K562 (cell line): ENCODE measurements at regions not wholly inside any gene's neighbourhood (a gene's known extent, or its start where the extent isn't known, plus 50 kb on each side); places are given as distances from the start of the nearest gene placed in this dataset.

Experiments used
- ATAC-seq: fragments of 200-7000 bp; cut with Tn5 transposase; 3 replicates; pipeline ENCODE4 v1.9.1; 2020; ENCODE audit warnings: moderate library complexity
- BruUV-seq: library from RNA; stranded (reverse); fragments of 400-500 nt; replicated peaks from 2 replicates; lab custom pipeline; 2021; lab: Mats Ljungman, UMichigan
- CTCF ChIA-PET: fragments of 300-600 bp; formaldehyde crosslinking; extraction: SDS; loops from one replicate; lab custom pipeline; 2021; ENCODE audit warnings: low intra/inter-chr PET ratio; lab: Yijun Ruan, JAX
- POLR2A ChIA-PET: fragments of 300-600, 350-650 bp; sonication (Branson Sonifier 250); formaldehyde crosslinking; extraction: SDS; loops from one replicate; lab custom pipeline; 2021; ENCODE audit warnings: antibody characterized with exemption, inconsistent platforms; lab: Yijun Ruan, JAX
- DNase-seq, 4 experiments: peaks; one replicate each; pipeline versions ENCODE4 v3.0.0 to v3.0.0-alpha.2; 2011 to 2018; ENCODE audit warnings: low spot score in 3 of 4, mixed read lengths in 3 of 4; ENCODE audit errors: extremely low read depth in 1 of 4
- FAIRE-seq: peaks from 2 replicates; lab custom pipeline; 2011; peaks lifted over from hg19 to GRCh38; lab: Jason Lieb, UNC
- H2AFZ ChIP-seq: 2 replicates; pipeline ENCODE4 v1.6.0; 2011; ENCODE audit warnings: low read depth, low read length, control low read depth, inconsistent platforms
- H3K27ac ChIP-seq: fragments of 200-600 bp; 3 replicates; pipeline ENCODE4 v1.8.0; 2011; ENCODE audit warnings: low read depth, mild to moderate bottlenecking, control low read depth, inconsistent platforms, low read length, moderate library complexity, mixed read lengths; ENCODE audit errors: extremely low read depth
- H3K27me3 ChIP-seq, 2 experiments: fragments of 300-600 bp in 1 of 2; 2 replicates in 1 of 2; 3 replicates in 1 of 2; pipeline versions ENCODE4 v1.6.0 to v1.8.0; 2011; ENCODE audit warnings: inconsistent platforms in 2 of 2, low read length in 2 of 2, mild to moderate bottlenecking in 1 of 2, mixed read lengths in 1 of 2, moderate library complexity in 1 of 2; ENCODE audit not compliant: control insufficient read depth in 2 of 2, insufficient read depth in 2 of 2
- H3K36me3 ChIP-seq: fragments of 300-600 bp; 3 replicates; pipeline ENCODE4 v1.8.0; 2011; ENCODE audit warnings: mild to moderate bottlenecking, low read length, inconsistent platforms; ENCODE audit not compliant: control insufficient read depth, insufficient read depth
- H3K4me1 ChIP-seq, 2 experiments: fragments of 200-600 bp in 1 of 2; replicated peaks in 1 of 2; 2 replicates in 1 of 2; 3 replicates in 1 of 2; pipeline versions ENCODE4 v1.5.1 to v1.8.0; 2011; ENCODE audit warnings: inconsistent platforms in 2 of 2, low read length in 2 of 2, mild to moderate bottlenecking in 1 of 2, mixed read lengths in 1 of 2, moderate library complexity in 1 of 2; ENCODE audit not compliant: control insufficient read depth in 2 of 2, insufficient read depth in 2 of 2
- H3K4me2 ChIP-seq: 2 replicates; pipeline ENCODE4 v1.6.1; 2011; ENCODE audit warnings: low read length, control low read depth, inconsistent platforms, mixed read lengths; ENCODE audit not compliant: insufficient read depth
- H3K4me3 ChIP-seq: fragments of 200-600 bp; sonication (generic), shearing (Covaris generic); 2 replicates; pipeline ENCODE4 v1.5.1; 2016; ENCODE audit warnings: control low read depth, inconsistent platforms
- H3K79me2 ChIP-seq: fragments of 200-600 bp; 3 replicates; pipeline ENCODE4 v1.8.0; 2011; ENCODE audit warnings: low read length, inconsistent platforms; ENCODE audit not compliant: control insufficient read depth, insufficient read depth
- H3K9ac ChIP-seq, 2 experiments: 2 replicates each; pipeline versions ENCODE4 v1.6.0 to v1.6.1; 2011; ENCODE audit warnings: low read depth in 2 of 2, low read length in 2 of 2, control low read depth in 1 of 2, inconsistent platforms in 1 of 2, mild to moderate bottlenecking in 1 of 2, mixed read lengths in 1 of 2; ENCODE audit not compliant: insufficient read depth in 1 of 2
- H3K9me1 ChIP-seq: one replicate; pipeline ENCODE4 v1.6.0; 2011; ENCODE audit warnings: inconsistent platforms, mild to moderate bottlenecking, low read length, moderate library complexity; ENCODE audit not compliant: control insufficient read depth, insufficient read depth
- H3K9me3 ChIP-seq: replicated peaks from 2 replicates; pipeline ENCODE4 v1.5.1; 2011; ENCODE audit warnings: low read depth, low read length, inconsistent platforms; ENCODE audit not compliant: control insufficient read depth, insufficient read depth
- H4K20me1 ChIP-seq: replicated peaks from 2 replicates; pipeline ENCODE4 v1.6.1; 2011; ENCODE audit warnings: low read length, inconsistent platforms, mixed read lengths; ENCODE audit not compliant: control insufficient read depth, insufficient read depth
- EWSR1 ChIP-seq: fragments of 450-650 bp; IDR thresholded peaks from 2 replicates; pipeline ENCODE4 v1.6.1; 2018; ENCODE audit warnings: borderline replicate concordance, mild to moderate bottlenecking, low read depth, moderate library complexity; ENCODE audit not compliant: partially characterized antibody
- HDAC8 ChIP-seq: fragments of 450-650 bp; IDR thresholded peaks from 2 replicates; pipeline ENCODE4 v1.6.1; 2016; ENCODE audit warnings: mild to moderate bottlenecking, missing genetic modification characterization, moderate library complexity, missing compliant biosample characterization
- NCOA4 ChIP-seq: fragments of 450-650 bp; IDR thresholded peaks from 2 replicates; pipeline ENCODE4 v1.6.1; 2018; ENCODE audit warnings: mild to moderate bottlenecking; ENCODE audit not compliant: partially characterized antibody
- SMAD1 ChIP-seq: fragments of 150-350 bp; IDR thresholded peaks from 2 replicates; pipeline ENCODE4 v1.6.1; 2014; ENCODE audit warnings: low read length, low read depth; ENCODE audit not compliant: partially characterized antibody
- ZNF431 ChIP-seq: sonication (generic); formaldehyde crosslinking; IDR thresholded peaks from 2 replicates; pipeline ENCODE4 v1.8.0; 2022; ENCODE audit warnings: mild to moderate bottlenecking, missing genetic modification reagents
- WGBS: fragments of 100-300 bp; shearing (Covaris generic); methylation state at CpG from one replicate; pipeline ENCODE4 v1.1.6; 2016; ENCODE audit warnings: low coverage, mixed read lengths; ENCODE audit not compliant: insufficient coverage; ENCODE audit errors: missing lambda C conversion rate; 5-methylcytosine and 5-hydroxymethylcytosine counted together
- in situ Hi-C: fragments of 300-500 bp; cut with MboI; formaldehyde crosslinking; loops from 4 replicates; pipeline ENCODE4 v1.15.0; 2018; ENCODE audit warnings: inconsistent platforms, mixed read lengths
- intact Hi-C: fragments of 100-400 bp; cut with micrococcal nuclease; formaldehyde crosslinking; loops from 2 replicates; pipeline ENCODE4 v1.14.2; 2022
- TF ChIP-seq, protein P1 (sequence below), 3 experiments: IDR thresholded peaks in 2 of 3; conservative IDR thresholded peaks in 1 of 3; 2 replicates each; pipeline ENCODE4 v1.5.1; 2011 to 2012; ENCODE audit warnings: low read length in 3 of 3, mild to moderate bottlenecking in 3 of 3, control low read depth in 2 of 3, improper control_type of control experiment in 1 of 3, inconsistent platforms in 1 of 3, low read depth in 1 of 3, mixed read lengths in 1 of 3, moderate library complexity in 1 of 3; ENCODE audit not compliant: insufficient read depth in 2 of 3
- TF ChIP-seq, protein P2 (sequence below): IDR thresholded peaks from 2 replicates; pipeline ENCODE4 v1.6.1; 2012; ENCODE audit warnings: low read depth, low read length, improper control_type of control experiment, borderline replicate concordance

DNA sequence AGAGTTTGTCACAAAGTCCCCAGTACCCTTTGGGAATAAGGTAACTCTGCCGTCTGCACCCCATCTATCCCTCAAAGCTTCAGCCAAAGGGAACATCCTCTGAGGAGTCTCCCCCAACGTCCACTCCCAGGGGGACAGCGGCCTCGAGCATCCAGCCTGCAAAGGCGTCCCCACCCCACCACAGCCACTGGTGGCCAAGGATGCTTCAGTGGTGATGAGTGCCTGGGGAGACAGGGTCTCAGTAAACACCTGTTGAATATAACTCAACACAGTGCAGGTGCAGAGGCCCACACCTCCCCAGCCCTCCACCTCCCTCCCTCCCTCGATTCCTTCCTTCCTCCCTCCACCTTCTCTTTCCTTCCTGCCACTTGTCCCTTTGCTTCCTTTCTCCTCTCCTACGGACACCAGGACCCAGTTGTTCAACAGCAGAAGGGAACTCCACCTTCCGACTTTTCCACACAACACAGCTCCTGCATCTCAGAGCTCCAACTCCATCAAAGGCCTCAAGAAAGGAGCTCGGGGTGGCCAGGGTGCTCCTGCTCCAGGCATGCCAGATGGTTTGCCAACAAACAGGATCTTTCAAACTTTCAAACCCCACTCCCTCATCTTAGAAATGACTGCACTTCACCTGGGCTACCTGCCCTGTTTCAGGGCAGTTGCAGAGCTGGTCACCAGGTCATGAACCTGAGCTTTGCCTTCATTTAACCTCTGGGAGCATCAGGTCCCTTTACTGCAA lies 87.8 kb upstream of the SNTG2 start:
- Histone ChIP-seq H3K9ac (no peak overlapping the region), H3K27me3 (peaks cover 10 to 38% of the 10 kb centered on the region in 2 experiments; a peak in 4 of 5 replicates), H4K20me1 (no peaks in the 10 kb centered on the region; the same call in 1 of the 2 replicates), H3K4me2 (no peak overlapping the region), H3K36me3 (no peaks in the 10 kb centered on the region), H3K9me3 (no peaks in the 10 kb centered on the region), H2AFZ (no peak overlapping the region), H3K79me2 (no peaks in the 10 kb centered on the region), H3K27ac (no peak overlapping the region), H3K4me1 (no peaks in the 10 kb centered on the region), H3K9me1 (no peaks in the 10 kb centered on the region), H3K4me3 (no peak overlapping the region)
- BruUV-seq = no TSS peak
- no peak for FAIRE-seq
- 0% methylated on average over 7 of the region's 9 CpGs for WGBS
- TF ChIP-seq NCOA4 = no peak
- TF ChIP-seq HDAC8 (tag) = no peak
- no peak for ATAC-seq
- ChIA-PET CTCF (no interaction called here), POLR2A (interaction anchor here (0.7 kb wide), 1 partner anchor 56 kb away, joined by 4 read pairs; no protein-coding TSS in a partner anchor)
- in situ Hi-C loops = no loop called here
- intact Hi-C loops = no loop called here
- DNase-seq = no peak

DNA sequence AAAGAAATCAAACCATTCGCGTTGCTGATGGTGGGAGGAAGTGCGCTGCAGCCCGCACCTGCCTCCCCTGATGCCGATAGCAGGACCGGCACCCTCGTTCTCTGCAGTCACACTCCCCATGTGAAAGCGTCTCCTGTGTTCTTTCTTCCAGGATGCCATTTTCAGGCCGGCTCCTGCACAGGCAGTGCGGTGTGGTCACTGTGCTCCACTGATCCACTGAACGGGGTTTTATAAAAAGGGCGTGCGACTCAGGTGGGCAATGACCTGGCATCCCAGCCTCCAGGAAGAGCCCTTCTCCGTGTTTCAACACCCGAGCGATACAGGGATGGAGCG lies 88.3 kb upstream of the SNTG2 start:
- no peak for DNase-seq
- Histone ChIP-seq H3K9me3 (no peaks in the 10 kb centered on the region), H3K4me2 (no peak overlapping the region), H3K36me3 (no peaks in the 10 kb centered on the region), H3K27ac (no peak overlapping the region), H4K20me1 (no peaks in the 10 kb centered on the region; the same call in 1 of the 2 replicates), H3K9ac (no peak overlapping the region), H3K79me2 (no peaks in the 10 kb centered on the region), H3K9me1 (no peaks in the 10 kb centered on the region), H3K4me1 (no peaks in the 10 kb centered on the region), H3K27me3 (peaks cover 9 to 32% of the 10 kb centered on the region in 2 experiments; a peak in 4 of 5 replicates), H3K4me3 (no peak overlapping the region), H2AFZ (no peak overlapping the region)
- 3% methylated on average over 17 of the region's 17 CpGs for WGBS
- in situ Hi-C loops = no loop called here
- POLR2A ChIA-PET = interaction anchor here (0.7 kb wide), 1 partner anchor 56 kb away, joined by 4 read pairs; no protein-coding TSS in a partner anchor
- intact Hi-C loops = no loop called here
- no peak for FAIRE-seq
- CTCF ChIA-PET = no interaction called here
- ATAC-seq = no peak
- no TSS peak for BruUV-seq
- TF ChIP-seq SMAD1 = no peak
- TF ChIP-seq, protein P1, sequence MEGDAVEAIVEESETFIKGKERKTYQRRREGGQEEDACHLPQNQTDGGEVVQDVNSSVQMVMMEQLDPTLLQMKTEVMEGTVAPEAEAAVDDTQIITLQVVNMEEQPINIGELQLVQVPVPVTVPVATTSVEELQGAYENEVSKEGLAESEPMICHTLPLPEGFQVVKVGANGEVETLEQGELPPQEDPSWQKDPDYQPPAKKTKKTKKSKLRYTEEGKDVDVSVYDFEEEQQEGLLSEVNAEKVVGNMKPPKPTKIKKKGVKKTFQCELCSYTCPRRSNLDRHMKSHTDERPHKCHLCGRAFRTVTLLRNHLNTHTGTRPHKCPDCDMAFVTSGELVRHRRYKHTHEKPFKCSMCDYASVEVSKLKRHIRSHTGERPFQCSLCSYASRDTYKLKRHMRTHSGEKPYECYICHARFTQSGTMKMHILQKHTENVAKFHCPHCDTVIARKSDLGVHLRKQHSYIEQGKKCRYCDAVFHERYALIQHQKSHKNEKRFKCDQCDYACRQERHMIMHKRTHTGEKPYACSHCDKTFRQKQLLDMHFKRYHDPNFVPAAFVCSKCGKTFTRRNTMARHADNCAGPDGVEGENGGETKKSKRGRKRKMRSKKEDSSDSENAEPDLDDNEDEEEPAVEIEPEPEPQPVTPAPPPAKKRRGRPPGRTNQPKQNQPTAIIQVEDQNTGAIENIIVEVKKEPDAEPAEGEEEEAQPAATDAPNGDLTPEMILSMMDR (IDR thresholded peaks at IDR 0.05 in 2 of 3, conservative IDR thresholded peaks at IDR 0.05 in 1 of 3; ENCODE audit: insufficient read depth in 2 of 3, low read depth in 1 of 3, low read length in 3 of 3) = no peak
- TF ChIP-seq, protein P2, sequence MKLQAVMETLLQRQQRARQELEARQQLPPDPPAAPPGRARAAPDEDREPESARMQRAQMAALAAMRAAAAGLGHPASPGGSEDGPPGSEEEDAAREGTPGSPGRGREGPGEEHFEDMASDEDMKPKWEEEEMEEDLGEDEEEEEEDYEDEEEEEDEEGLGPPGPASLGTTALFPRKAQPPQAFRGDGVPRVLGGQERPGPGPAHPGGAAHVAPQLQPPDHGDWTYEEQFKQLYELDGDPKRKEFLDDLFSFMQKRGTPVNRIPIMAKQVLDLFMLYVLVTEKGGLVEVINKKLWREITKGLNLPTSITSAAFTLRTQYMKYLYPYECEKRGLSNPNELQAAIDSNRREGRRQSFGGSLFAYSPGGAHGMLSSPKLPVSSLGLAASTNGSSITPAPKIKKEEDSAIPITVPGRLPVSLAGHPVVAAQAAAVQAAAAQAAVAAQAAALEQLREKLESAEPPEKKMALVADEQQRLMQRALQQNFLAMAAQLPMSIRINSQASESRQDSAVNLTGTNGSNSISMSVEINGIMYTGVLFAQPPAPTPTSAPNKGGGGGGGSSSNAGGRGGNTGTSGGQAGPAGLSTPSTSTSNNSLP = no peak
- TF ChIP-seq EWSR1 = no peak
- no peak for TF ChIP-seq ZNF431
